Fibroblast of skin of right quadriceps (primary cell): ENCODE measurements at regions not wholly inside any gene's neighbourhood (a gene's known extent, or its start where the extent isn't known, plus 50 kb on each side); places are given as distances from the start of the nearest gene placed in this dataset.

Source experiments
- DNase-seq: peaks from one replicate; pipeline ENCODE4 v3.0.0-alpha.2; 2013

DNA sequence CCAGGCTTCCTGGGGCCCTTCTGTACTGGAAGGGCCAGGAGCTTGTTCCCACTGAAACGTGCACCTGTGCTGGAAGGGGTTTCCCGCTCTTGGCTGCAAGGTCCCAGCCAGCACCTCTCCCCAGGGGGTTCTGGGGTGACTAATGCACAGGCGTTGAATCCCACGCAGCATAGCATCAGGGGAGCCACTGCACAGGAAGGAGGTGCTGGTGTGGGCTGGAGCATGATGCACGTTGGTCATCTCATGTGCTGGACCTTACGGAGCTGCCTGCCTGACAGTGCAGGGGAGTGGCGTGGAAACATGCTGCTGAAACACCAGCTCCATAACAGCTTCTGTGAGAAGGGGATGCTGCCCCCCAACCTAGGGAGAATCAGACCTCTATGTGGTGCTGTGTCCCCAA lies 623.0 kb downstream of the AACS start:
- DNase-seq: no peak

- DNase-seq: no peak
These were observed 623.6 kb downstream of the AACS start for GRCh38 chr12:125688881-125689280.

GRCh38 chr12:125689576-125690410 lies 624.6 kb downstream of the AACS start:
- no peak for DNase-seq

DNA sequence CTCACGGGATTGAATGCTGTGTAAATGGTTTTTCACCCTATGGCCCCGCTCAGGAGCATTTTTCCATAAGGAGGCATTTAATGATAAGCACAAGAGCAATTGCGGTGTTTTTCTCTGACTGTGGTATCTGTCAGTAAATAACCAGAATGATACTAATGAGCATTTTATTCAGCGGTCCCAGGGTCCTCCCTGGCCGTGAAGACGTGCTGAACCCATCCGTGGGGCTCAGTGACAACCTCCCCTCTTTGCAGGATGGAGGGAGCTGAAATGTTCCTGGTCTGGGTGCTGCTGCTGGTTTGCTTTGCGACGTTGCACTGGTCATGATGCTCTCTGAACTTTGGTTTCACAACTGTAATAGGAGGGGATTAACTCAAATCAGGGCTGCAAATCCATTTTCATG lies 625.6 kb downstream of the AACS start:
- no peak for DNase-seq

GRCh38 chr12:125696054-125696453 lies 630.8 kb downstream of the AACS start:
- DNase-seq: no peak

DNA sequence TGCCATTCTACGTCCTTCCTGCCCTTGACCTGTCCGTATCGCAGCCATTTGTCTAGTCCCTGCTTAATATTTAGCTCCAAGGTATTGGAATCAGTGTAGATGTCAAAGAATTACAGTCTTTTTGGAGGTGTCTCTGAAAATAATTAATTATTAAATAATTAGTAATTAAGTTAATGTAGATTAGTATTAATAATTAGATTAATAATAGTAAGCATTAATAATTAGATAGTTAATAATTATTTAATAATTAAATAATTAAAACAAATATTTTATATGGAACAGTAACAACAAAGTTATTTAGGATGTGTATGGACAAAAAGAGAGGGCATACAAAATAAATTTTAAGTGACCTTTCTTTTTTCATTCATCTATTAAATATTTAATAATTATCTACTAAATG lies 639.6 kb downstream of the AACS start:
- no peak for DNase-seq

DNA sequence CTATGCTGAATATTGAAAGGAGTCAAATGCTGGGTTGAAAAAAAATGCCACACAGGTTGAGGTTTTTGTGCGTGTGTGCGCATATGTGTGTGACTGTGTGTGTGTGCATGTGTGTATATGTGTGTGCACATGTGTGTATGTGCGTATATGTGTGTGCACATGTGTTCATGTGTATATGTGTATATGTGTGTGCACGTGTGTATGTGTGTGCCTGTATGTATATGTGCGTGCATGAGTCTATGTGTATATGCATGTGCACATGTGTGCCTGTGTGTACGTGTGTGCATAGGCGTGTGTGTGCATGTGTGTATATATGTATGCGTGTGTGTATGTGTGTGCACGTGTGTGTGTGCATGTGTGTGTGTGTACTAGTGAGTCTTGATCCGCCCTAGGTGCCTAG lies 655.7 kb downstream of the AACS start:
- DNase-seq: no peak

DNA sequence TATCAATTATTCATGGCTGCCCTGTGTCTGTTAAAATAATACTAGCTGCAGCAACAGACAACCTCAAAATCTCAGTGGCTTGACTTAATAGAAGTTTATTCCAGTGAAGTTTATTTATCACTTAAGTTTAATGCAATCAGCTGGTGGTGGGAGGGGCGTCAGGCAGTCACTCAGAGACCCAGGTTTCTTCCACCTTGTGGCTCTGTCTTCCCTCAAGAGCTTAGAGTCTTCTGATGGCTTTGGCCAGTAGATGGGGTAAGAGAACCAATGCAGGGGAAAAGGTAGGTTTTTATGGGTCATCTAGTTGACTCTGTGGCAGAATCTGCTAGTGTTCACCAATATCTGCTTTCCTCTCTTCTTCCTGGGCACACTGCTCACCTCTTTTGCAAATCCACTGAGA lies 668.9 kb downstream of the AACS start:
- DNase-seq: no peak

DNA sequence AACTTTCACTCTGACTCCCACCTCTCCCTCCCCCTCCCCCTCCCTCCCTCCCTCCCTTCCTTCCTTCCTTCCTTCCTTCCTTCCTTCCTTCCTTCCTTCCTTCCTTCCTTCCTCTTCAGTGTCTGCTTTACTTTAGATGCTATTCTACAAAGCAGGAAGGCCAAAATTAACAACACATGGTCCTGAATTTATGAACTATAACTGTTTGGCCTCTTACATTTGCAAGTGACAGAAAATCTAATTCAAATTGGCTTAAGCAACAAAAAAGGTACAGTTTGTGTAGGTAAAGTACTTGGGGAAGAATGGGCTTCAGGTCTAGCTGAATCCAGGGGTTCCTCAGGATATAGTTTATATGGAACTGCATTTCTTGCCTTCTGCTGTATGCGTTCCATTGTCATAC lies 673.0 kb downstream of the AACS start:
- DNase-seq: no peak

DNA sequence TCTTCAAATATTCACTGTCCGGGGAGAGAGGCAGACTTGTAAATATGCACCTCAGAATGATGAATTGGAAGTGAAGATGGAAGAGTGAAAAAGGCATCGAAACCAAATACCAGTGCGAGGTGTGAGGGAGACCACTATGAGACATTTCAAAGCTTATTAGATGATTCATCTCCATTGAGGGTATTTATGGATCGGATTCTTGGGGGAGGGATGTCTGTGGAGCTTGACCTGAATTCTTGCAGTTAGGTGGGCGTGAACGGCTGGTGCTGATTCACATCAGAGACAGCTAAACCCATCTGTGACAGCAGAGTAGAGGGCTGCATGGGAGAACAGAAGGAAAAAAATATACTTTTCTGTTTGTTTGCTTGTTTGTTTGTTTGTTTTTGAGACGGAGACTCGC lies 677.2 kb downstream of the AACS start:
- no peak for DNase-seq

- DNase-seq: no peak
These were observed 679.0 kb downstream of the AACS start for GRCh38 chr12:125744201-125744600.

DNA sequence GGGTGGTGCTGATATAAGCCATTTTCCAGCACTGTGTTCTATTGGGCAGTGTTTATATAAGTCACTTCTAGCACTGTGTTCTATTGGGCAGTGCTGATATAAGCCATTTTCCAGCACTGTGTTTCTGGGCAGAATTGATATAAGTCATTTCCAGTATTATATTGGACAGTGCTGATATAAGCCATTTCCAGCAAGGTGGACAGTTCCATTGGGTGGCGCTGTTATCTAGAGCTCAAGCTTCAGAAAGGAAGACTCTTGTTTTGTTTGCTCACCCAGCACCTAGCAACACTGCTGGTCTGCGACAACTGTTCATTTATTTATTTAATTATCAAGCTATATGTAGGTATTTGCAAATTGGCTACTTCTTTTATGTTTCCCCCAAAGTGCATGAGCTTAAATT lies 690.3 kb downstream of the AACS start:
- no peak for DNase-seq

GRCh38 chr12:125766091-125766490 lies 700.9 kb downstream of the AACS start:
- DNase-seq: no peak

DNA sequence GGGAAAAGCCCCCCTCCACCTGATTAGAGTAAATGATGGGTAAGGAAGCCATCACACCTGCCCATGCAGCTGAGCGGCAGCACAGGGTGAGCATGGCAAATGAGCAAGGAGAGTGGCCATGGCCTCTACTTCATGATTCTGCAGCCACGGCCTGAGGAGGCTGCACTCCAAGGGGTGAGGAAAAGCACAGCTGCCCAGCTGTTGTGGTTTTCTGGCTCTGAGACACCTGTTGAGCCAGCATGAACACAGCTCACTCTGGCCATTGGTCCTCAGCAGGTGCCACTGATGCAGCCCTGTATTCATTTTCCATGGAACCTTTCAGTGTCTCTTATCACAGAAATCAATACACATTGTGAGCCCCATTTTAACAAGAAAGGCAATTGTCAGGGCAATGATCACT lies 707.2 kb downstream of the AACS start:
- DNase-seq: no peak

- DNase-seq: no peak
These were observed 707.9 kb downstream of the AACS start for GRCh38 chr12:125773033-125773640.

DNA sequence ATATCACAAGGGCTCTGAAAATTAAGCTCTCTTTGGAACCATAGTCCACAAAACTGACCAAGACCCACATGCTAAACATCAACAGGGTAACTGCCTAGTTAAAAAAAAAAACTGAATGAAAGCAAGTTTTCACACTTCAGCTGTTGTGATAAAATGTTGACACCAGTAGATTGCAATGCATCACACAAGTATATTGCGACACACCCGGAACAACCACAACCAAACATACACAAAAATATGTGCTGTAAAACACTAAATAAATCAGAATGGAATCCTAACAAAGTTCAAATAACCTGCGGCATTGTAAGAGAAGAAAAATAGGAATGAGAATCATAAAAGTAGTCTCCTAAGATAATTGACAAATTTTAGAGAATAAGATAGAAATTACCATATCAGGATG lies 710.3 kb downstream of the AACS start:
- DNase-seq: no peak

- DNase-seq: no peak
These were observed 711.0 kb downstream of the AACS start for GRCh38 chr12:125776212-125776611.

DNA sequence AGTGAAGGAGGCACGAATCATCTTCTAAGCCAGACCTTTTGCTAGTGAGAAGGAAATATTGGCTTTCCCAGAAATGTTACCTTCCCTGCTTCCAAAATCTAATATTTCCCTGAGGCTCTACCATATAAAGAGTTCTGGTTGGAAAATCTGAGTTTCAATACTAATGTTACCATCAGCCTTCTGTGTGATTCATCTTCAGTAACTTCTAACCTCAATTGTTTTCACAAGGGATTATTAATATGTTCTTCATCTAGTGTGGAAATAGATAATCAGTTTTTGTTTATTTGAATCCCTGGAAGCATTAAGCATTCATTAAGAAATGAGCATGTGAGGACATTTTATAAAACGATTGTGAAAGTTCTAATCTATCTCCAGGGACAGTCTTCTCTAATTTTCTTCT lies 720.9 kb downstream of the AACS start:
- DNase-seq: no peak

DNA sequence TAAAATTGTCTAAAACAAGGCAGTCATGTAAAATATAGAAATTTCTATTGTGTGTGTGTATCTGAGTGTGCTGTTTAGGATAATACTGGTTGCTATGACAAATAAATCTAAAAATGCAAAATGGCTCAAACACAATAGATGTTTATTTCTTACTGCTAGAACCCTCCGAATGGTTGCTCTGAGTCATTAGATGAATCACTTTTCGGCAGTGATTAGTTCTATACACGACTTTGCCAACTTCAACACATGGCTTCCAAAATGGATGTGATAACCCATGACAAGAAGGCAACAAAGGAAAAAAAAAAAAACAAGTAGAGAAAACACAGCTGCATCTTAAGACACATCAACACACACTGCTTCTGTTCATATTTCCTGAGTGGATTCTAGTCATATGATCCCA lies 729.2 kb downstream of the AACS start:
- DNase-seq: no peak

DNA sequence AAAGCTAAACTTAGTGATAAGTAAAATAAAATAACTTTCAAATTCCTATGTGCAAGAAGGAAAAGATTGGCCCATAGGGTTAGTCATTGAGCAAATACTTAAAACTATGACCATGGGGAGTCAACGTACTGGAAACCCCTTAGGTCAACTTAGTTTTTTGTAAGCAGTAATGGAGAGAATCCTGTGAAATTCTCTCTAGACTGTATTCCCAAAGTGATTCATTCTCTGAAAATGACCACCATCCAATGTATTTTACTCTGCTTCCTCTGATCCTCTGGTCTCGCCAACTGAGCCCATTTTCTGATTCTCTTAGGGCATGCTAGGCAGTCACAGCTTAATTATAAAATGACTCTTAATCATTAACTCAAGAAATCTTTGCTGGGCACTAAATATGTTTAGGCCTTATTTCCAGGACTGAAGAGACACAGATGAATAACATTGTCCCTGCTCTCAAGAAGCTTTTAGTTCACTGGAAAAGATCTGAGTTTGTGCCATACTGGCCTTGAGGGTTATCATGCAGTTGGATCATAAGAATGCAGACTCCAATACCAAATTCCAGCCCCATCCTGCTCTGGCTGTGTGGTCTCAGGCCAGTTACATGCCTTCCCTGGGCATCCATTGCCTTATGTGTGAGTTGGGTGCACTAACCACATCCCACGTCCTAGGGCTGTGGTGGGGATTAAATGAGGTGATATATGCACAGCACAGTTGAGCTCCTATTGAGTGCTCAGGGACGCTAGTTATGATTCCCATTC lies 732.4 kb downstream of the AACS start:
- DNase-seq: no peak

DNA sequence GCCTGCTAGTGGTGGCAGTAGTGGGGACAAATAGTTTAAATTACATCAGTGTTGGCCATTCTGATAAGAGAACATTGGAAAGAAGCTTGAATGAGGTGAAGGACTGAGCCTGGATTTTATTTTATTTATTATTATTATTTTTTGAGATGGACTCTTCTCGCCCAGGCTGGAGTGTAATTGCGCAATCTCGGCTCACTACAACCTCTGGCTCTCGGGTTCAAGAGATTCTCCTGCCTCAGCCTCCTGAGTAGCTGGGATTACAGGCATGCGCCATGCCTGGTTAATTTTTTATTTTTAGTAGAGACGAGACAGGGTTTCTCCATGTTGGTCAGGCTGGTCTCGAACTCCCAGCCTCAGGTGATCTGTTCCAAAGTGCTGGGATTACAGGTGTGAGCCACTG lies 739.4 kb downstream of the AACS start:
- DNase-seq: no peak

DNA sequence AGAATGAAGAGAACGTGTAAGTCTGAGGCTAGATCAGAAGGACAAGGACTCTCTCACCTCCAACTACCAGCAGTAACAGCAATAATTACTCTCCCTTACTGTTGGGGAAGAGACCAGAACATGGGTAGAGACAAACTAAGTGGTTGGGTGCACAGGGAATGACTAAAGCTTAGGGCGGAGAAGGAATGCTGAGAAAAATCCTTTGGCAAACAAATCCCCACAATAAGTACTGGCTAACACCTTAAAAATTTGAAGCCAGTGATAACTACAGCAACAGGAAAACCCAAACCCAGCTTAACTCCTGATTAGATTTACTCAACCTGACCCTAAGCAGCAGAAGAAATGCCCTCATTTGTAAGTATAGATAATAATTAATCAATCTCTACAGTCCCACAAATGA lies 759.0 kb downstream of the AACS start:
- DNase-seq: no peak

GRCh38 chr12:125835852-125836251 lies 770.6 kb downstream of the AACS start:
- DNase-seq: no peak

- no peak for DNase-seq
These were observed 771.4 kb downstream of the AACS start for GRCh38 chr12:125836647-125837046.
